ENCODE measurements at regions not wholly inside any gene's neighbourhood (a gene's known extent, or its start where the extent isn't known, plus 50 kb on each side); places are given as distances from the start of the nearest gene placed in this dataset.

- TF ChIP-seq ZNF274 (IDR thresholded peaks at IDR 0.05; ENCODE audit: low read depth, low read length), result no peak
- no peak overlapping the region for H3K4me3 ChIP-seq (ENCODE audit: low read length)
Observed at GRCh38 chr9:81473206-81473605, 216.1 kb downstream of the TLE1 start.

GRCh38 chr9:81472701-81473100 lies 216.6 kb downstream of the TLE1 start:
- no peak overlapping the region for H3K4me3 ChIP-seq (ENCODE audit: low read length)
- TF ChIP-seq ZNF274 (IDR thresholded peaks at IDR 0.05; ENCODE audit: low read depth, low read length), result no peak

GRCh38 chr9:81470864-81471263 lies 218.5 kb downstream of the TLE1 start:
- no peak overlapping the region for H3K4me3 ChIP-seq (ENCODE audit: low read length)
- TF ChIP-seq ZNF274 (IDR thresholded peaks at IDR 0.05; ENCODE audit: low read depth, low read length), result no peak

GRCh38 chr9:81468084-81468595 lies 221.2 kb downstream of the TLE1 start:
- H3K4me3 ChIP-seq (ENCODE audit: low read length), result no peak overlapping the region
- no peak for TF ChIP-seq ZNF274 (IDR thresholded peaks at IDR 0.05; ENCODE audit: low read depth, low read length)

- H3K4me3 ChIP-seq (ENCODE audit: low read length), result no peak overlapping the region
- TF ChIP-seq ZNF274 (IDR thresholded peaks at IDR 0.05; ENCODE audit: low read depth, low read length), result no peak
Observed at GRCh38 chr9:81466981-81467380, 222.4 kb downstream of the TLE1 start.

GRCh38 chr9:81465468-81466011 lies 223.8 kb downstream of the TLE1 start:
- no peak overlapping the region for H3K4me3 ChIP-seq (ENCODE audit: low read length)
- TF ChIP-seq ZNF274 (IDR thresholded peaks at IDR 0.05; ENCODE audit: low read depth, low read length), result no peak

GRCh38 chr9:81462801-81463200 lies 226.5 kb downstream of the TLE1 start:
- TF ChIP-seq ZNF274 (IDR thresholded peaks at IDR 0.05; ENCODE audit: low read depth, low read length), result no peak
- no peak overlapping the region for H3K4me3 ChIP-seq (ENCODE audit: low read length)

- TF ChIP-seq ZNF274 (IDR thresholded peaks at IDR 0.05; ENCODE audit: low read depth, low read length), result no peak
- no peak overlapping the region for H3K4me3 ChIP-seq (ENCODE audit: low read length)
Observed at GRCh38 chr9:81461196-81461595, 228.2 kb downstream of the TLE1 start.

- H3K4me3 ChIP-seq (ENCODE audit: low read length), result no peak overlapping the region
- TF ChIP-seq ZNF274 (IDR thresholded peaks at IDR 0.05; ENCODE audit: low read depth, low read length), result no peak
Observed at GRCh38 chr9:81460693-81461092, 228.7 kb downstream of the TLE1 start.

GRCh38 chr9:81459591-81459990 lies 229.8 kb downstream of the TLE1 start:
- no peak for TF ChIP-seq ZNF274 (IDR thresholded peaks at IDR 0.05; ENCODE audit: low read depth, low read length)
- no peak overlapping the region for H3K4me3 ChIP-seq (ENCODE audit: low read length)

- no peak overlapping the region for H3K4me3 ChIP-seq (ENCODE audit: low read length)
- TF ChIP-seq ZNF274 (IDR thresholded peaks at IDR 0.05; ENCODE audit: low read depth, low read length), result no peak
Observed at GRCh38 chr9:81456431-81457006, 232.8 kb downstream of the TLE1 start.

GRCh38 chr9:81455462-81456219 lies 233.7 kb downstream of the TLE1 start:
- no peak overlapping the region for H3K4me3 ChIP-seq (ENCODE audit: low read length)
- TF ChIP-seq ZNF274 (IDR thresholded peaks at IDR 0.05; ENCODE audit: low read depth, low read length), result no peak

- H3K4me3 ChIP-seq (ENCODE audit: low read length), result no peak overlapping the region
- TF ChIP-seq ZNF274 (IDR thresholded peaks at IDR 0.05; ENCODE audit: low read depth, low read length), result no peak
Observed at GRCh38 chr9:81445331-81445921, 243.9 kb downstream of the TLE1 start.

- TF ChIP-seq ZNF274 (IDR thresholded peaks at IDR 0.05; ENCODE audit: low read depth, low read length), result no peak
- H3K4me3 ChIP-seq (ENCODE audit: low read length), result no peak overlapping the region
Observed at GRCh38 chr9:81431641-81432040, 257.7 kb downstream of the TLE1 start.

- H3K4me3 ChIP-seq (ENCODE audit: low read length), result no peak overlapping the region
- no peak for TF ChIP-seq ZNF274 (IDR thresholded peaks at IDR 0.05; ENCODE audit: low read depth, low read length)
Observed at GRCh38 chr9:81430727-81431126, 258.6 kb downstream of the TLE1 start.

All from GM08714 (cell line).